C4-2B (cell line): ENCODE measurements at regions not wholly inside any gene's neighbourhood (a gene's known extent, or its start where the extent isn't known, plus 50 kb on each side); places are given as distances from the start of the nearest gene placed in this dataset.

ENCODE experiments used
- H3K27ac ChIP-seq: fragments of 450-650 bp; 2 replicates; pipeline ENCODE4 v1.5.1; 2017
- CTCF ChIP-seq: fragments of 450-650 bp; conservative IDR thresholded peaks from 2 replicates; pipeline ENCODE4 v1.5.1; 2017; ENCODE audit warnings: mild to moderate bottlenecking
- ZFX ChIP-seq: fragments of 450-650 bp; IDR thresholded peaks from 2 replicates; pipeline ENCODE4 v1.6.1; 2017

- H3K27ac ChIP-seq, result no peak overlapping the region
- TF ChIP-seq ZFX (no peak), CTCF (no peak)
These were observed 127.8 kb upstream of the SSTR1 start for GRCh38 chr14:38079886-38080285.

DNA sequence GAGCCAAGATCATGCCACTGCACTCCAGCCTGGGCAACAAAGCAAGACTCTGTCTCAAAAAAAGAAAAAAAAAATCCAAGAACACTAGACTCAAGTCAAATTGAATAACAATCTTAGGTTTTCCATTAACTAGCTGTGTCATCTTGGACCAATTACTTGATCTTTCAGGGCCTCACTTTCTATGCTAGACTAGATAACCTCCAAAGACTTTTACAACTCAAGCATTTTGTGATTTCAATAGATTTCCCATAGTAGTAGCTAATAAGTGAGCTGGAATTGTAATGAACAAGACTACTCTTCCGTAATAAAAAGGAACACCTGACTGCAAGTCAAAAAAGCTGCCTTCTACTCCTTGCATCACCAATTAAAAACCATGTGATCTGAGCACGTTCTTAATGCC lies 127.0 kb upstream of the SSTR1 start:
- no peak for TF ChIP-seq ZFX
- TF ChIP-seq CTCF, result no peak
- no peak overlapping the region for H3K27ac ChIP-seq

DNA sequence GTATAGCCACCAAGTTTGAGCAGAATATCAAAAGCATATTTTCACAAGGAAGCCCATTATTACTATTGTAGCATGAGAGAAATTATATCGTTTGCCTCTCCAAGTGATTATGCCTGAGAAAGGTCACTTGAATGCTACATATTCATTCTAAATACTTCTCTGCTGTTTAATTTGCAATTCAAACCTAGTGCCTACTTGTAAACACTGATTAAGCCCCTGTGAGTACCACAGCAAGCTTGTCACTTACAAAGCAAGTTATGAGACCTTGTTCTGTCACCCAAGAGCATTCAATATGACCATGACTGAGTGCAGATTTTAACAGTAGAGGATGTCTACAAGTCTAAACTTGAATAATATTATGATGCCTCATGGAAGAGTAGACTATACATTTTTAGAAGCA lies 124.7 kb upstream of the SSTR1 start:
- no peak overlapping the region for H3K27ac ChIP-seq
- TF ChIP-seq CTCF (no peak), ZFX (no peak)

GRCh38 chr14:38089123-38089522 lies 118.6 kb upstream of the SSTR1 start:
- no peak for TF ChIP-seq ZFX
- no peak for TF ChIP-seq CTCF
- H3K27ac ChIP-seq, result no peak overlapping the region

DNA sequence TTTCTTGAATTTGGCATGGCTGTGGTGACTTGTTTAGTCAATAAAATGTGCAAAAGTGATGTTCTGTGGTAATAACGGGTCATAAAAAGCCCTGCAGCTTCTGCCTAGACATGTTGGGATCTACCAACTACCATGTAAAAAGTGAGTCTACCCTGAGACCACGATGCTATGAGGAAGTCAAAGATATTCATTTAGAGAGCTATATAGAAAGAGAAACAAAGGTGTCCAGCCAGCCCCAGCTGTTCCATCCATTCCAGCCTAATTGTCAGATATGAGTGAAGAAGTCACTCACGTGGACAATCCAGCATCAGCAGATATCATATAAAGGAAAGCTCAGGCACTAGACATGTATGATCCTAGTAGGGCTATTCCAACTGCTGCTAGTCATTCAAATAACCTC lies 117.2 kb upstream of the SSTR1 start:
- no peak for TF ChIP-seq ZFX
- no peak for TF ChIP-seq CTCF
- H3K27ac ChIP-seq, result no peak overlapping the region

- TF ChIP-seq ZFX, result no peak
- TF ChIP-seq CTCF, result no peak
- no peak overlapping the region for H3K27ac ChIP-seq
These were observed 109.4 kb upstream of the SSTR1 start for GRCh38 chr14:38098074-38098836.

- no peak for TF ChIP-seq ZFX
- no peak for TF ChIP-seq CTCF
These were observed 106.0 kb upstream of the SSTR1 start for GRCh38 chr14:38101679-38102078.

More at GRCh38 chr14:38101679-38102078, 106.0 kb upstream of the SSTR1 start:
- no peak overlapping the region for H3K27ac ChIP-seq
